ENCODE measurements at regions not wholly inside any gene's neighbourhood (a gene's known extent, or its start where the extent isn't known, plus 50 kb on each side); places are given as distances from the start of the nearest gene placed in this dataset.

GRCh38 chr10:130434446-130435385, 298.5 kb downstream of the GLRX3 start:
- no peak for DNase-seq

GRCh38 chr10:130435961-130436360, 299.8 kb downstream of the GLRX3 start:
- DNase-seq, result no peak

DNA sequence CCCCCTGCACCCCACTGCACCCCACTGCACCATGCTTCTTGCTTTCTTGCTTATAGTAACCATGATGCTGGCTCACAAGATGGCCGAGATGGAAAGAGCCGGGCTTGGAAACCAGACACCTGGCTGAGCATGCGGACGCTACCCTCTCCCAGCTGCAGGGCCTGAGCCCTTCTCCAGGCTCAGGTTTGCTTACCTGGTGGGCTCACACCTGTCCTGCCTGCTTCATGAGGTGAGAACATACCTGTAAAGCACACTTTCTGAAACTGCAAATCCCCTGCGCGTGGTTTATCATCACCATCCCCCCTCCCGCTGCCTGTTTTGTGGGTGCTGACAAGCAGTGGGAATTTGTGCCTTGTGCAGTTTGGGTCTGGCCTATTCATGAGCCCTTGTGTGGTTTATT, 302.7 kb downstream of the GLRX3 start:
- DNase-seq, result no peak

DNA sequence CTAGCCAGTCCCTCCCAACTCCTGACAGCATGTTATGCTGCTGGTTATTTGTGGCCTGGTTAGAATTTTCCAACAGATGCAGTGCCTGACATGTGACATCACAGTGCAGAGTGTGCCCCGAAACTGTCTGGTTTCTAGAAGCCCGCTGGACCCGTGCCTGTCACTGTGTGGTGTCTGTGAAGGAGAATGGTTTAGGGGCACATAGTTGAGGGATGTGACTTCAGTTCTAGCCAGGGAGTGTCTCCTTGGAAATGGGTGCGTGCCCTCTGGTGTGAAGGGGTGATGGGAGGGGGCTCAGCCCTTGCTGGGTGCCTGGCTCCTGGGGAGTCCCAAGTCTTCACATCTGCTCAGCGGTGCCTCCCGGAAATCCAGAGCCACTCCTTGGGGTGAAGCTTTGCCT, 303.6 kb downstream of the GLRX3 start:
- DNase-seq, result no peak

- no peak for DNase-seq
Measured at GRCh38 chr10:130440494-130440893, 304.3 kb downstream of the GLRX3 start.

DNA sequence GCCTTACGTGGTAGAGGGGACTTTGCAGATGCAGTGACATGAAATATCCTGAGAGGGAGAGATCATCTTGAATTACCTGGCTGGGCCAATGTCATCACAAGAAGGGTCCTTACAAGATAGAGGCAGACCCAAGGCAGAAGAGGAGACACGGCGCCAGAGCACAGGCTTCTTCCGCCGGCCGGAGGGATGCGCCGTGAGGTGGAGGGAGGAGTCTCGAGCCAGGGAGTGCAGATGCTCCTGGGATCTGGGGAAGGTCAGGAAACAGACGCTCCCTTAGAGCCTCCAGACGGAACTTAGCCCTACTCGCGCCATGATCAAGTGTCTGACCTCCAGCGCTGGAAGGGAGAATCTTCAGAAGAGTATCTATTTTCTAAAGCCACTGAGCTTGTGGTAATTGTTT, 304.8 kb downstream of the GLRX3 start:
- DNase-seq, result no peak

- DNase-seq, result no peak
Measured at GRCh38 chr10:130443066-130443465, 306.9 kb downstream of the GLRX3 start.

DNA sequence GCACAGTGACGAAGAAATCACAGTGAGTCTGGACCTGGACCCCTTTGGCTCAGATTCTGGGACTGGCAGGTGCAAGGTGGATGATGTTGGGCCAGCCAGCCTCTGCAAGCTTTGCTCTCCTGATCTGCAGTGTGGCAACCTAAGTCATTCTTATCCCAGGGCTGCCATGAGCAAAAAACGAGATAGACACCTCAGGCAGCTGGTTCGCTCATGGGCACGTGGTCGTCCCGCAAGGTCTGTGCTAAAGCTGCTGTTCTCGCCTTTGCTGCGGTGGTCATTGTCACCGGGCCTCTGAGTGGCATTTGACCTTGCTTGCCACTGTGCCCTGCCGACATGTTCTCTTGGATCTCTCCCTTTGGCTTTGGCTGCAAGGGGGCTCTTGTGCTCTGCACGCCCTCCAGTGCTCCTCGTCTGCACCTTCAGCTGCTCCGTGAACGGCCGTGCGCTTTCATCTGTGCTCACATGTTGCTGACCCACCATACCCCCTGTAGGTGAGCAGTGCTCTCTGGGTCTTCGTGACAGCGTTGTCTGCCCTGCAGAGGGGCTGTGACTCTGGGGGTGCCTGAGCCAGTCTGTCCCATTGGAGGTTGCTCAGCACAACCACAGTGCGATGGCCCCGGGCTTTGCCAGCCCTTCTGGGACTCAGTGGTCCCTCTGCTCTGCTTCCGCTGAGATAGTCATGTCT, 317.0 kb downstream of the GLRX3 start:
- DNase-seq, result no peak

GRCh38 chr10:130453721-130454542, 317.7 kb downstream of the GLRX3 start:
- no peak for DNase-seq

- DNase-seq, result no peak
Measured at GRCh38 chr10:130454543-130455000, 318.4 kb downstream of the GLRX3 start.

- DNase-seq, result no peak
Measured at GRCh38 chr10:130455111-130455695, 319.0 kb downstream of the GLRX3 start.

DNA sequence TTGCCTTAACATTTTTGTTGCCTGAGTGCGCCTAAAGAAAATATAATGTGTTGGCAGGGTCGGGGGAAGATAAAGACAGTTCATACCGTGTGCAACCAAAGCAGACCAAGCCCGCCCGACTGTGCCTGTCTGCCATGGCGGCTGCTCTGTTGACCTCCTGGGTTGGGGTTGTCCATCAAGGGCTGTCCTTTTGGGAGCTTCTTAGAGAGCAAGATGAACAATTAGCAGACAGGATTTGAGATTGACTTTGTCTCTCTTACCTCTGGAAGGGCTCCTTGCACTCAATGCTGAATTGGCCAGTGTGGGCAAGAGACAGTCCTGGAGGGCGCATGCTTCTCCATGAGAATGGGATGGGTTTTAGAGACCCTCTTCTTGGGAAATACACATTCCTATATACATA, 319.6 kb downstream of the GLRX3 start:
- DNase-seq, result no peak

DNA sequence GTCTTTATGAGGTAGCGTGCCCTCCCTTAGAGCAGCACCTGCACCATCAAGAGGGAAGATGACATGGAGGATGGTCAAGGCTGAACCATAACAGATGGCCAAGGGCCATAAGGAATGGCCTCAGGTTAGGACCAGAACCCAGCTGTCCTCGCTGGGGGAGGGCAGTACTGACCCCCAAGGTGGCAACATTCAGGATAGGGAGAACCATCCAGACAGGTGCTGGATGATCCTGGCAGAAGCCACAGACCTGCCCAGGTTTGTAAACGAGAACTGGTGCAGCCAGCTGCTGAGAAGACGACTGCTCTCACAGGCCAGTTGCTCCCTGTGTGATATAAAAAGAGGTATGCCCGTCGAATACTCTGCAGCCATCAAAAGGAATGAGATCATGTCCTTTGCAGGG, 320.4 kb downstream of the GLRX3 start:
- no peak for DNase-seq

DNA sequence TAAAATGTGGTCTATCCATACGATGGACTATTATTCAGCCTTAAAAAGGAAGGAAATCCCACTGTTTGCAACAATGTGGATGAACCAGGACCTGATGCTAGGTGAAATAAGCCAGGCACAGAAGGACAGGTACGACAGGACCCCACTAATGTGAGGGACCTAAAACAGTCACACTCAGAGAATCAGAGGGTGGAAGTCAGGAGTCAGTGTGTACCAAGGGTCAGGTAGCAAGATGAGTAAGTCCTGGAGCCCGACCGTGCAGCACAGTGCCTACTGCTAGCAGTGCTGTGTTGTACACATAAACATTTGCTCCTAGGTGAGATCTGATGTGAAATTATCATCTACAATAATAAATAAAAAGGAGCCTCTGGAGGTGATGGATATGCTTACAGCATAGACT, 322.3 kb downstream of the GLRX3 start:
- no peak for DNase-seq

DNA sequence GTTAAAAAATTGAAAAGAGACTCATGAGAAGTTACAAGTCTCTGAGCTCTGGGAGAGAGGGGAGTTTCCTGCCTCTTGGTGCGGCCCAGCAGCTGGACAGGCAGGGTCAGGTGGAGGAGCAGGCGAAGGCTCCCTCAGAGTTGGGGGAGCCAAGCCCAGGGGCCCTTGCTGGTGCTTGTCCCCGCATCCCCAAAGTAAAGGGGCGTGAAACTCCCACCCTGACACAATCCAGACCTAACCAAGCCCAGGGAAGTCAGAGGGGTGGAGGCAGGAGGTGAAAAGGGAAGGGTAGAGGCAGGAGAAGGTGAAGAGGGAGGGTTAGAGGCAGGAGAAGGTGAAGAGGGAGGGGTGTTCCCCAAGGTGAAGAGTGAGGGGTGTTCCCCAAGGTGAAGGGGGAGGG, 322.8 kb downstream of the GLRX3 start:
- DNase-seq, result no peak

DNA sequence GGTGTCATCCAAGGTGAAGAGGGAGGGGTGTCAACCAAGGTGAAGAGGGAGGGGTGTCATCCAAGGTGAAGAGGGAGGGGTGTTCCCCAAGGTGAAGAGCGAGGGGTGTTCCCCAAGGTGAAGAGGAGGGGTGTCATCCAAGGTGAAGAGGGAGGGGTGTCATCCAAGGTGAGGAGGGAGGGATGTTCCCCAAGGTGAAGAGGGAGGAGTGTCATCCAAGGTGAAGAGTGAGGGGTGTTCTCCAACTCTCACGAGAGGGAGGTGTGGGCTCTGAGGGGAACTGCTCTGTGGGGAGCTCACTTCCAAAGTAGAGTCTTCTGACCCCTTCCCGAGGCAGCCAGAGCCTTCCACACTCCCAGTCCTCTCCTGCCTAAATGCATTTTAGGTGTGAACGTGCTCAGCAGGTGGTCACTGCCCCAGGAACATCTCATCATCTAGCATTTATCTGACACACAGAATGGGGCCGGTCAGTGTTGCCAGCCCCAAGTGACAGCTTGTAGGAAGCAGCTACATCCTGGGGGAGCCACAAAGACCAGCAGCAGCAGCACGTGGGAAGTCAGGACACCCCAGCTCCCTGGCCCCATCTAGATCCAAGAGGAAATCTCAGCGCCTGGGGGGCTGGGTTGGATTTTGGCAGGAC, 323.8 kb downstream of the GLRX3 start:
- DNase-seq, result no peak

DNA sequence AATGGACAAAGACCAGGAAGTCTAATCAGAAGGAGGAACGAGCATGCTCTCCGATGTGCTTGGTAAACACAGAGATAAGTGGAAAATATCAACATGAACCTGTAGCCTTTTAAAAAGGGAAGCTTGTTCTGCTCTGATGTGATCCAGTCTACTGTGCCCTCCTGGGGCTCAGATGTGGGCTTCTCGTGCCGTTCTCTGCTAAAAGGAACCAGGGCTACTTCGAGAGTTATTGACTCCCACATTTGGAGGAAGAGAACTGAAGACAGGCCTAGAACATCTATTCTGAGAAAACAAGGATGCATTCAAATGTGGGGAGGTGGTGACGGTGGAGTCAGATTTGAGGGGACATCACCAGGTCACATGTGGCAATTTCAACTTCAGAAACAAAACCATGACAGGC, 325.4 kb downstream of the GLRX3 start:
- DNase-seq, result no peak

- no peak for DNase-seq
Measured at GRCh38 chr10:130463104-130463875, 327.1 kb downstream of the GLRX3 start.

DNA sequence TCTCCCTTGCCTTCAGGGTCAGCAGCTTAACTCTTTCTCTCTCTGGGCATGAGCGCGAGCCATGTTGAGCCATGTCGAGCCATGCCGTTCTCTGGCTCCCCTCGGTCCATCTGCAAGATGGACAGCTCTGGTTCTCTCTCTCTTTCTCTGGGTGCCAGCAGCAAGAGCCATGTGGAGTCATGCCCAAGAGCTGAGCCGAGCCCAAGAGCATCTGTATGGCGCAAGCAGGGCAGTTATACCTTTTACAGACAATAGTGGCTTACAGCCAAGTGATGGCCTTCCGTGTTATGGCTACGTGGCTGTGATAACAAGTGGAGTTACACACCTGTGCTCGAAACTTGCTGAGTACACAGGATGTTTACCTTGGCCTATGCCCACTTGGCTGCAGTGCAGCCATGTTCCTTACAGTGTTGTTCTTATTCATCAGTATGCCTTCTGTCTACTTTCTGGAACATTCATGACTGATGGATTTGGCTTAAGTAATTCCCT, 327.7 kb downstream of the GLRX3 start:
- no peak for DNase-seq

DNA sequence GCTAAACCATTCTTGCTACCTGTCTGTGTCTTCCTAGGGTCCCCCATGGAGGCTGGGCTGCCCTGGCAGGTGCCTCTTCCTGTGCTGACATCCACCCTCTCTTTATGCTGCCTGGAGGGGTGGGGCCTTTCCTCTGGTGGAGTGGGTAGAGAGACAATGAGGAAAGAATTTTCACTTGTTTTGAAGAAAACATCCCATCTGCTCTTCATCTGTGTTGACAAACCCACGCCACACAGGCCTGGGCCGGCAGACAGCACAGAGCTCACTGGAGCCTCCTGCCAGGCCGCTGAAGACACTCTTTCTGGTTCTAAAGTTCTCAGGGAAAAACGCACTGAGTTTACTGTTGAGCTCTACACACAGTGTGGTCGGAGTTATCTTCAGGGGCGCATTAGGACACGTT, 328.2 kb downstream of the GLRX3 start:
- DNase-seq, result no peak

DNA sequence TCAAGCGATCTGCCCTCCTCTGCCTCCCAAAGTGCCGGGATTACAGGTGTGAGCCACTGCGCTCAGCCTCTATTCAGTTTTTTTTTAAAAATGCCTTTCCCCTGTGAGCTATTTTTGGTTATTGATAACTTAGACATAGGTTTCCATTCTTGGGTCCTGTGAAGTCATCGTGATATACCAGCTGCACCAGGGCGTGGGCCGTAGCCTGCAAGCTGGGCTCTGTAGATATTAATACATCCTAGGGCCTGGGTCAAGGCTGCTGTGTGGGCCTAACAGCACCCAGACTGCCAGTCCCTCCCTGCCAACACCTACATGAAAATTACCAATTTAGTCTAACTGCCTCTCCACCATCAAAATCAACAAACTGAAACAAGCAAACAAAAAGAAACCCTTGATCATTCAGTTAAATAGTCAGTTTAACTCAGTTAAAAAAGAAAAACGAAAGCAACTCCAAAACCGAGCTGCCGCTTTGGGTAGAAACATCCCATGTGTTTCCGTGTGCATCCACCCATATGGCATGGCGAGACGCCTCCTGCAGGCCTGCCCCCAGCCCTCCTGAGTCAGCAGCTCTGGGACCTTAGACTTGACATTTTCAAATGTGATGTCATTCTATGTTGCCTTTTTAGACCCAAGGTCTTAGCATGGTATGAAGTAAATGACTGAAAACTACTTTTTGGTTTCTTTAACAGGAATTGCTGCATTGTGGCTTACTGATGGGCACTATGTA, 330.2 kb downstream of the GLRX3 start:
- no peak for DNase-seq

Measured in CD4-positive, alpha-beta T cell treated with Interferon alpha-2 for 1 hour (primary cell).